Femur (tissue), 1 donor: ENCODE measurements at regions not wholly inside any gene's neighbourhood (a gene's known extent, or its start where the extent isn't known, plus 50 kb on each side); places are given as distances from the start of the nearest gene placed in this dataset.

Experiments used
- DNase-seq: peaks from one replicate; pipeline ENCODE4 v3.0.0-alpha.2; 2017

GRCh38 chr11:37087650-37088572 lies 489.9 kb upstream of the RAG2 start:
- no peak for DNase-seq

DNA sequence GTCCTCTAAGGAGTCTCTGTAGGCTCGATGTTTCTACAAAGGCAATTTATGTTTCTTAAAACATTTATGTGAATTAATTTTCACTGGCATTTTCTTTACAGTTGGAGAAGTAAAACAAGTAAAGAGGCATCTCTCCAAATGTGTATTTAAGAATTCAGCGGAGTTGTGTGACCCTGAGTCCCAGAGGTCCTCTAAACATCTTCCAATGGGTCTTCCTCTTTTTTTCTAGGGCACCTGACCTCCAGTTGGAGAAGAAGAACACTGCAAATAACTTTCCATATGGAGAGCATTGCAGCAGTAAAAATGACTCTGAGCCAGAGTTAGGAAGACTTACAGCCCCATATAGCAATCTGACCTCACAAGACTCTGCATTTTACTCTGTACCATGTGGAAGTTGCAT lies 480.5 kb upstream of the RAG2 start:
- no peak for DNase-seq

GRCh38 chr11:37076866-37077265 lies 478.8 kb upstream of the RAG2 start:
- DNase-seq: no peak

DNA sequence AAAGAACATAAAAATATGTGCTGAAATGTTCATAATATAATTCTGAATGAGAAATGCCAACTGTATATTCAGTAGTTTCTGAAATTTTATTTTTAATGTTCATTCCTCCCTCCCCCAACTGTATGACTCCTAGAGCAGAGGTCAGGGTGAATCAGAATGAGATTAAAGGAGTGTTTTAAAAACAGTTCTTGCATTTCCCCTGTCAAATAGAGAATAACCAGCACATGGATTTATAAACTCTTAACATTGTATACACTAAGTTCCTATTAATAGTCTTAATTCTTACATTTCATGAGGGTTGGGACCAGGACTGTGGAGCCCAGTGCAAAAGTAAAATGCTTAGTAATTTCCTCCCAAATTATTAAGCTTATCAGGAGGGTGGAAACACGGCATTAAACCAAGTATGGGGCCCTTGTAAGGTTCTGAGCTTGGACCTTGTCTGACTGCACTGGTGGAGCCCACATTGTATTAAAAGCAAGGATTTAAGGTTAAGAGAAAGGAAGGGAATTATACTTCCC lies 474.6 kb upstream of the RAG2 start:
- no peak for DNase-seq

GRCh38 chr11:37050311-37050710 lies 452.3 kb upstream of the RAG2 start:
- DNase-seq: no peak

DNA sequence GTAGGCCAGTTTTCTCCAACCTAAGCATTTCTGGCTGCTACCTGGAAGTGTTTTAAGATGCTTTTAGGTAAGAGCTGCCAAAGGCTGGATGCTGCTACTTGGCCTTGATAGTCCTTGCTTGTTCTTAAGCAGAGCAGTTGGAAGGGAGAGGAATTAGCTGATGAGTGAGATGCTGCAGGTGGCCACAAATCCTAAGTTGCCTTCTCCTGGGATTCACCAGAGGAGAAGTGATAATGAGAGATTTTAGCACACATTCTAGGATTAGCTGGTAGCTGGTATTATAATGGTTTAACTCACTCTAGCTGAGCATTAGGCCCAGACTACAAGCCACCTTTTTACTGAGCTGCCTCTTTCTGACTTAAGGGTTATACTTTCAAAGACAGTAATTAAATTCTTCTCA lies 442.9 kb upstream of the RAG2 start:
- DNase-seq: no peak

DNA sequence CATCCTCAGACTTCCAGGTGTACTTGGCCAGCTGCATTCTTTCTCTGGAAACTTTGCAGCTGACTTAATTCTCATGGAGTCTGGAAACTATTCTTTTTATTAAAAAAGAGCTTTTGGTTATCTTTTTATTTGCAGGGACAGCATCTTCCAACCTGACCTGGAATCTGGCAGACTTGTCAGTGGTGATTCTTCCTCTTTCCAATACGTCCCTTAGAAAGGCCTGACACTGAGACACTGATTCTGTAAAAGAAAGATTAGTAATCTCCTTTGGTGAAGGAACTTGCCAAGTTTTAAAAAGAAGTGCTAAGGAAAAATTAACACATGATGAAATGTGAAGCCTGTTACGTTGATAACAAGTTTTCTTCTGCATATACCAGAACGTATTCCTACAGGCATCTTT lies 440.9 kb upstream of the RAG2 start:
- DNase-seq: no peak

DNA sequence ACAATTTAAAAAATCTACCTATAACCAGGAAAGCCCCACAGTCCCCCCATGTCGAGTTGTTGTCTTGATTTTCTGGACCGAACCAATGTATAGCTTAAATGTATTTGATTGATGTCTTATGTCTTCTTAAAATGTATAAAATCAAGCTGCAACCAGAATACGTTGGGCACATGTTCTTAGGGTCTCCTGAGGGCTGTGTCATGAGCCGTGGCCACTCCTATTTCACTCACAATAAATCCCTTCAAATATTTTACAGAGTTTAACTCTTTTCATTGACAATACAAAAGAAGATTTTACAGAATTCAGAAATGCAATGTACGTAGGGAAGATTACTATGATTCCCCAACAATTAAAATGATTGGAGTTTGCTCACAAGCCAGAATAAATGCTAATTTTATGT lies 428.7 kb upstream of the RAG2 start:
- no peak for DNase-seq

- no peak for DNase-seq
These were observed 428.3 kb upstream of the RAG2 start for GRCh38 chr11:37026326-37026725.

- DNase-seq: no peak
These were observed 408.5 kb upstream of the RAG2 start for GRCh38 chr11:37006563-37006962.

- DNase-seq: no peak
These were observed 404.8 kb upstream of the RAG2 start for GRCh38 chr11:37002831-37003230.

GRCh38 chr11:36997656-36998055 lies 399.6 kb upstream of the RAG2 start:
- no peak for DNase-seq

- no peak for DNase-seq
These were observed 398.8 kb upstream of the RAG2 start for GRCh38 chr11:36996795-36997194.

DNA sequence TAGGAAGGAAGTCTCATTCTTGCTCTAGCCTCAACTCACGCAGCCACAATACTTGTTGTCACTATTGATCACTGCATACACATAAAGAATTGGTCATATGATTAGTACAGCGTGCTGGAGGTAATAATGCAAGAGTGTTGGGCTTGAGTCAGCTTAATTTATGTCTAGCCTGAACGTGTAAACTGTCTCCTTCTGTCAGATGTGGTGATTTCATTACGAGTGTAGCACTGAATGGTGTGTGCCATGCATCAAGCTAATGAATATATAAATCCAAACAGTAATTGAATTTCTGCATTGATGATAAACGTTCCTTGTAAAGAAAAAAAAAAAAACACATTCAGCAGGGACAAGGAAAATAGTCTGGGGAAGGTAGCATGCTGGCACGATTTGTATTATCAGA lies 396.2 kb upstream of the RAG2 start:
- no peak for DNase-seq

DNA sequence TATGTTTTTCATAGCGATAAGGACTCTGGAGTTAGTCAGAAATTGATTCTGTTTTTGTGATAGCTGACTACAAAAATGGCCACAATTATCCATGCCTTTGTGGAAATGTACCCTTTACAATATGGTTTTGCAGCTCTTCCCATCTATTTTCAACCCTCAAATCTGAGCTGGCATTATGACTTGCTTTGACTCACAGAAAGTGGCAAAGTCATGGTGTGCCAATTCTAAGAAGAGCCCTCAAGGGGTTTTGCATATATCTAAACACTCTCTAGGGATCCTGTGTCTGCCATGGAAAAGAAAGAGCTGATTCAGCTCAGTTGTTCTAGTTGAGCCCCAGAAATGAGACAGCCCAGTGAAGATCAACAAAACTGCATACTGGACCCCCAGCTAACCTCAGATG lies 390.5 kb upstream of the RAG2 start:
- DNase-seq: no peak

DNA sequence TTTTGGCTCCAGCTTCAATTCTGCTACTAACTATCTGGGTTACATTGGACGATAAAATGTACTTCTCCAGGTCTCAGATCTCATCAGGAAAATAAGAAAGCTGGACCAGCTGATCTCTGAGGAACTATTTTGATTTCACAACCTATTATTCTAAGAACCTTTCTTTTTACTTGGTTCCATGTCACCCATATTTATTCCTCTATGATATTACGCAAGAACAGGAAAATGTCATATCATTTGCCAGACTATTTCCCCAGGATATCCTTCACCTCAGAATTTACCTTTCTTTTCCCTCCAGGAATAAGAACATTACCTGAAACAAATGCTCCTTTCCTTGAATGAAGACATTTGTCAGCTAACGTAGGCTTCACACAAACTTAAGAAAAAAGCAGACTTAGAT lies 387.5 kb upstream of the RAG2 start:
- DNase-seq: no peak

GRCh38 chr11:36976741-36977140 lies 378.7 kb upstream of the RAG2 start:
- no peak for DNase-seq

DNA sequence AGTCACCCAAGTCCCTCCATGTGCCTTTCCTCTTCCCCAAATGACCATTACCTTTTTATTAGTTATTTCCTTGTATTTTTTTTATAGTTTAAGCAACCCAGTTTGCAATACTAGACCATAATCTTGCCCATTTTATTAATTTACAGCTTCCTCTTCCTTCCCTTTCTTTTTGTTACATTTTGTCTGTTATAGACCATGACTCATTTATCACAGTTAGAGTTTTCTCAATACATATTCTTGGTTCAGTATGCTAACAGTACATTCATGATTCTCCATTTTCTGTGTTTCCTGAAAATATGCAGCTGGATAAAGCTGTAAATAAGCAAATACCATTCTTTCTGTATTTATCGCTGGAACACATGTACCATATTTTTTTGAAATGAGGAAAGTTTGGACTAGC lies 376.7 kb upstream of the RAG2 start:
- no peak for DNase-seq

- no peak for DNase-seq
These were observed 355.9 kb upstream of the RAG2 start for GRCh38 chr11:36953976-36954375.

- peak; percentile 21 for DNase-seq
These were observed 350.6 kb upstream of the RAG2 start for GRCh38 chr11:36948460-36949127.

GRCh38 chr11:36945384-36945783 lies 347.3 kb upstream of the RAG2 start:
- no peak for DNase-seq

GRCh38 chr11:36933481-36933880 lies 335.4 kb upstream of the RAG2 start:
- no peak for DNase-seq

DNA sequence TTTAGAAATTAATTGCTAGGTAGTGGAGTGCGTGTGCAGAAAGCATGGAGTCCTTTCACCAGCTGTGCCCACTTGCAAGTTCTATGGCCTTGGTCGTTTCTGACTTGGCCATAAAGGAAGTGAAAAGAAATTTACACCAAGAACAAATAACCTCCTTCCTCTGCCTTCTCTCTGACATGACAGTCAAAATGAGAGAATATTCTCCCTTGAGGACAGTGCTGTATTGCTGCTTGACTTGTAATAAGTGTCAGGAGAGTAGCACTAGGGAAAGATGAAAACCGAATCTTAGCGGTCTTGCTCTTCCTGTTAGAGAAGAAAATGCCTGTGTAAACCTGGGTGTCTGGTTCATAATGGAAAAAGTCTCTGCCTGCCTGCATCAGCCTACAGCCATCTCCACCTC lies 333.1 kb upstream of the RAG2 start:
- DNase-seq: no peak

DNA sequence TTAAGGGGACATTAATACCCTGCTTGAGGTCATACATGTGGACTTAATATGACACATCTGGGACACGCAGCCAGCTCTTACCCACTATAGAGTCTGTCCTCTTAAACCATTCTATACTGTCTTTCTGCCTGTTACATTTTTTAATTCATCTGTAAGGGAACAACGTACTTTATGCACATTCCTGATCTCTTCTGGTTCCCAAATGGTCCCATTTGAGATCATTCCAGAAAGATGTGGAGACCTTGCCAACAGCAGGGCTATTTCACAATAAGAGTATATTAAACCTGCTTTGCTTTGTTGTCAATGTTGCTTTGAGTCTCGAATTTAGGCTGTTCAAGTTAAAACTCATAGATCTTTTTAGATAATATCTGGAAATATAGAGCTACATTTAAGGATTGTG lies 332.2 kb upstream of the RAG2 start:
- peak; percentile 21 for DNase-seq
